HAP-1 (cell line): ENCODE measurements at regions not wholly inside any gene's neighbourhood (a gene's known extent, or its start where the extent isn't known, plus 50 kb on each side); places are given as distances from the start of the nearest gene placed in this dataset.
"Not testable (repeated sequence)": the region's sequence is repeated elsewhere in the genome, so short reads cannot be mapped to it uniquely, and the experiment has no call there.

Experiments
- DNase-seq, 2 experiments: peaks; one replicate each; pipeline ENCODE4 v3.0.0-alpha.2; 2016 to 2020; ENCODE audit warnings: low spot score in 2 of 2
- H3K27me3 ChIP-seq: fragments of 250-450 bp; sonication (Bioruptor Pico); 2 replicates; pipeline ENCODE4 v1.5.1; 2020; ENCODE audit warnings: low read depth, mild to moderate bottlenecking, moderate library complexity
- H3K36me3 ChIP-seq: fragments of 250-450 bp; sonication (Bioruptor Pico); replicated peaks from 2 replicates; pipeline ENCODE4 v1.5.1; 2020; ENCODE audit warnings: mild to moderate bottlenecking
- H3K4me1 ChIP-seq: fragments of 250-450 bp; sonication (Bioruptor Pico); 2 replicates; pipeline ENCODE4 v1.5.1; 2020; ENCODE audit warnings: mild to moderate bottlenecking
- H3K4me3 ChIP-seq: fragments of 250-450 bp; sonication (Bioruptor Pico); 2 replicates; pipeline ENCODE4 v1.5.1; 2020; ENCODE audit warnings: mild to moderate bottlenecking, moderate library complexity
- H3K9me3 ChIP-seq: fragments of 250-450 bp; sonication (Bioruptor Pico); 2 replicates; pipeline ENCODE4 v1.5.1; 2020; ENCODE audit warnings: mild to moderate bottlenecking, moderate library complexity
- in situ Hi-C: fragments of 300-500 bp; cut with MboI; formaldehyde crosslinking; loops from 3 replicates; pipeline ENCODE4 v1.14.3; 2020; ENCODE audit warnings: low sequenced_read_pairs, inconsistent platforms, mixed read lengths

DNA sequence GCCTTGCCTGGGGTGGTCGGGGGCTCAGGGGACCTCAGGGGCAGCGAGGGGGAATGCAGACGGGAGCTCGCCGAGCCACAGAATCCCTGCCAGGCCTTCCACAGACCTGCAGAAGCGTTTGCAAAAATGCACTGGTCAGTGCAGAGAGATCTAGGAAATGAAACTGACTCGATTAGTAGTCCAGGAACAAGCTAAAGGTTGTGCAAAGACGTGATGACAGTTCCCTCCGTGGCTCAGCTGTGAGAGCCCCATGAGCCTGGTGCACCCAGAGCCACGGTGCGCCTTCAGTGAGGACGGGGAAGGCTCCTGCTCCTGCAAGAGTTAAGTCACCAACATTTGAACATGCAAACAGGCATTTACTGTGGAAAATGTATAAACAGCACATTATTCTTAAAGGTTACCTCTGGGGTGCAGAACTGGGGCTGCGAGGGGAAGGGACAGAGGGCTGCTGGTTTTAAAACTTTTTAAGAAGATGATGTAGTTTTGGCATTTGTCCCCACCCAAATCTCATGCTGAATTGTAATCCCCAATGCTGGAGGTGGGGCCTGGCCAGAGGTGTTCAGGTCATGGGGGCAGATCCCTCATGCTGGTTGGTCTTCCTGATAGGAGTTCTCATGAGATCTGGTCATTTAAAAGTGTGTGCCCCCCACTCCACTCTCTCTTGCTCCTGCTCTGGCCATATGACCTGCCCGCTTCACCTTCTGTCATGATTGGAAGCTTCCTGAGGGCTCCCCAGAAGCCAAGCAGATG is 147.3 kb downstream of the DLL1 start:
- Histone ChIP-seq H3K4me3 (no peak overlapping the region), H3K9me3 (no peaks in the 10 kb centered on the region), H3K4me1 (no peaks in the 10 kb centered on the region), H3K27me3 (no peaks in the 10 kb centered on the region), H3K36me3 (no peaks in the 10 kb centered on the region)
- in situ Hi-C loops, result no loop called here
- no peak for DNase-seq

DNA sequence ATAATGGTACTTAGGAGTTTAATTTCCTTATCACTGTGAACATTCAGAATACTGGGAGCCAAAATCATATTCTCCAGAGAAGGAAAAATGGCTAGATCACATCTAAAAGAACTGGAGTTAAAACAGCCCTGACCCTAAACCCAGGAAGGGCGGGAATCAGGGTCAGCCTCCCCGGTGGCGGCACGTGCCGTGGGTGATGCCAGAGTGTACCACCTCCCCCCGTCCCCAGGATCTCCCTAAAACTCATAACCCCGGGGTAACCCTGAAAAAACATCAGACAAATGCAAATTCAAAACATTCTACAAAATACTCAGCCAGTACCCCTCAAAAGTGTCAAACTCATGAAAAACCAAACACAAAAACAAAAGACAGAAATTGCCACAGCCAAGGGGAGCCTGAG is 148.3 kb downstream of the DLL1 start:
- no peaks in the 10 kb centered on the region for H3K36me3 ChIP-seq
- no peaks in the 10 kb centered on the region for H3K9me3 ChIP-seq
- in situ Hi-C loops, result no loop called here

GRCh38 chr6:170141061-170141460 is 149.8 kb downstream of the DLL1 start:
- DNase-seq, H3K36me3 ChIP-seq, H3K4me1 ChIP-seq, H3K4me3 ChIP-seq, H3K27me3 ChIP-seq, in situ Hi-C loops, H3K9me3 ChIP-seq: not testable (repeated sequence)

More for the DNA sequence above, 148.3 kb downstream of the DLL1 start:
- DNase-seq, result no peak
- H3K4me3 ChIP-seq, result no peak overlapping the region
- H3K4me1 ChIP-seq, result no peaks in the 10 kb centered on the region
- no peaks in the 10 kb centered on the region for H3K27me3 ChIP-seq

DNA sequence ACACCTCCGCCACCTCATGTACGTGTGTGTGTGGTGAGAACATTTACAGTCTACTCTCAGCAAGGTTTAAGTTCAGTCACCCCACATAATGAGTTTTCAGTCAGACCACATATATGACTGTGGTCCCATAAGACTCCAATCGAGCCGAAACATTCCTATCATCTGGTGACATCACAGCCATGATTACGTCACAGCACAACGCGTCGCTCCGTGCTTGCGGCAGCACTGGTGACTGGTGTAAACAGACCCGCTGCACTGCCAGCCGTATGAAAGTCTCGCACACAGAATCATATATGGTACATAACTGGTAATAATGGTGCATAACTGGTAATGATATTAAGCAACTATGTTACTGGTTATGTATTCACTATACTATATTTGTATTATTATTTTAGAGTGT is 150.7 kb downstream of the DLL1 start:
- no peak for DNase-seq
- H3K27me3 ChIP-seq, result no peaks in the 10 kb centered on the region
- in situ Hi-C loops, result no loop called here
- no peaks in the 10 kb centered on the region for H3K9me3 ChIP-seq
- H3K4me1 ChIP-seq, result no peaks in the 10 kb centered on the region
- no peak overlapping the region for H3K4me3 ChIP-seq
- H3K36me3 ChIP-seq, result no peaks in the 10 kb centered on the region

GRCh38 chr6:170139531-170139930 is 151.3 kb downstream of the DLL1 start:
- H3K36me3 ChIP-seq, result no peaks in the 10 kb centered on the region
- DNase-seq, result peak in 1 of 2 experiments; percentile 1
- no peaks in the 10 kb centered on the region for H3K9me3 ChIP-seq
- H3K4me1 ChIP-seq, result no peaks in the 10 kb centered on the region
- in situ Hi-C loops, result no loop called here
- H3K27me3 ChIP-seq, result no peaks in the 10 kb centered on the region
- H3K4me3 ChIP-seq, result no peak overlapping the region

DNA sequence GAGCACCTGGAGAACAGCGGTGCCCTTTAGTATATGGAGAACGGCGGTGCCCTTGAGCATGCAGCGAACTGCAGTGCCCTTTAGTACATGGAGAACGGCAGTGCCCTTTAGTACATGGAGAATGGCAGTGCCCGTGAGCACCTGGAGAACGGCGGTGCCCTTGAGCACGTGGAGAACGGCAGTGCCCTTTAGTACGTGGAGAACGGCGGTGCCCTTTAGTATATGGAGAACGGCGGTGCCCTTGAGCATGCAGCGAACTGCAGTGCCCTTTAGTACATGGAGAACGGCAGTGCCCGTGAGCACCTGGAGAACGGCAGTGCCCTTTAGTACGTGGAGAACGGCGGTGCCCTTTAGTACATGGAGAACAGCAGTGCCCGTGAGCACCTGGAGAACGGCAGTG is 151.8 kb downstream of the DLL1 start:
- H3K4me3 ChIP-seq, H3K9me3 ChIP-seq, H3K36me3 ChIP-seq, DNase-seq, in situ Hi-C loops, H3K4me1 ChIP-seq, H3K27me3 ChIP-seq: not testable (repeated sequence)

DNA sequence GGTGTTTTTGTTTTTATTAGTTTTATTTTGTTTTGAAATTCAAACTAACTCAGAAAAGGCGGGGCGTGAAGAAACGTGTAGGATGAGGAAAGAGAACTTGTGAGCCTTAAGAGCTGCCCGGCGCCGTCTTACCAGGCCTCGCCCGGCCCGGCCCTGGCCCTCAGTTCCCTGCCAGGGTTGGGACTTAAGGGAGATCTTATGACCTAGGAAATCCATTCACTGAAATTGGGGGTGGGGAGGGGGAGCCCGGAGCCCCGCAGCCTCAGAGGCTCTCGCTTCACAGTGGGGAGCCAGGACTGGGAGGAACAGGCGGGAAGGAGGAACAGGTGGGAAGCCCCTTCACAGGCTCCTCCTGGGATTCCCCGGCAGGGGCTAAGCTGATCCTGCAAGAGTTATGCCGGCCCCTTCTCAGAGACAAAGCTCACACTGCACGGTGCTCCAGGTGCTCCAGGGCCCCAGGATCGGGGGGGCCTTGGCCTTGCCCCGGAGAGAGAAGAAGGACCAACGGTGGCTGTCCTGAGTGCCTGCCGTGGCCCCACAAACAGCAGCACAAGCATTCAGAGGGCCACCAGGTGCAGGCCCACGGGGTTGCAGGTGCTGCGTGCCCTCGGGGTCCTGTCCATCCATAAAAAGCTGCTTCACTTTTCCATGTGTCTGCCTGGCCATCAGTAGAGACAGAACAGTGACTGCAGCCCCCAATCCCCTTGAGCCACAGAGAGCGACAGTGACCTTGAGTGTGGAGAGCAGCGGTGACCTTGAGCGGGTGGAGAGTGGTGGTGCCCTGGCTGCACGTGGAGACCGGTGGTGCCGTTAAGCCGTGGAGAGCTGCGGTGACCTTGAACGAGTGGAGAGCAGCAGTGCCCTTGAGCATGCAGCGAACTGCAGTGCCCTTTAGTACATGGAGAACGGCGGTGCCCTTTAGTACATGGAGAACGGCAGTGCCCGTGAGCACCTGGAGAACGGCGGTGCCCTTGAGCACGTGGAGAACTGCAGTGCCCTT is 152.7 kb downstream of the DLL1 start:
- DNase-seq, result peak in 1 of 2 experiments; percentile 3
- no peaks in the 10 kb centered on the region for H3K9me3 ChIP-seq
- no peak overlapping the region for H3K4me3 ChIP-seq
- no peaks in the 10 kb centered on the region for H3K36me3 ChIP-seq
- H3K27me3 ChIP-seq, result no peaks in the 10 kb centered on the region
- no peaks in the 10 kb centered on the region for H3K4me1 ChIP-seq
- in situ Hi-C loops, result no loop called here

DNA sequence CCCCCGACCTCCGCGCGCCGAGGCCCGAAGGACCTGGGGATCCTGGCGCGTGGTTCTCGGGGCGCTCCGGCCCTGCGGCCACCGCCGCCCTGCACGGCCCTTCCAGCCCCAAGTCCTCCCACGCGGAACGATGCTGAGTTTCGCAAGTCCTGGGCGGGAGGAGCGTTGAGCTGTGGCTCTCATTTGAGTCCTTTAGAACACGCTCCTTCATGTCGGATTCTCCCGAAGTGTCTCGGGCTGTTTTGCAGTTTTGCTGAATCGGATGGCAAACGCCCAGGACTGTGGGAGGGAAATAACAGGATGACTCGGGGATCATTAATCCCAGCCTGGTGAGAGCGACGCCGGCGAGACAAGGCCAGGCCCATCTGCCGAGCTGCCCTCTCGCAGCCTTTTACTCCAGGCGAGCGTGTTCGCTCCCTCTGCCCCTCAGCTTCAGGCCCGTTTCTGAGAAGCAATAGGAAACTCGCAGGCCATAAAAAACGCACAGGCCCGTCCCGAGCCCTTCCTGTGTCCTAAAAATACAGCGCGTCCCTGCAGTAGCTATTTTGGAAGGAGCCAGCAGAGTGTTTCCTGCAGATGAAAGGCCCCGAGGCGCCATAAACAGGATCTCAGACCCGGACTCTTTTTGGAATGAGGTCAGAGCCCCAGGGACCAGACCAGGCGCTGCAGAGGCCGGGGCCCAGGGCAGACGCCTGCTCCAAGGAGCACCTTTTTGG is 153.5 kb downstream of the DLL1 start:
- DNase-seq, result no peak
- in situ Hi-C loops, result no loop called here
- no peaks in the 10 kb centered on the region for H3K4me1 ChIP-seq
- H3K9me3 ChIP-seq, result no peaks in the 10 kb centered on the region
- no peaks in the 10 kb centered on the region for H3K27me3 ChIP-seq
- H3K36me3 ChIP-seq, result no peaks in the 10 kb centered on the region
- H3K4me3 ChIP-seq, result no peak overlapping the region

DNA sequence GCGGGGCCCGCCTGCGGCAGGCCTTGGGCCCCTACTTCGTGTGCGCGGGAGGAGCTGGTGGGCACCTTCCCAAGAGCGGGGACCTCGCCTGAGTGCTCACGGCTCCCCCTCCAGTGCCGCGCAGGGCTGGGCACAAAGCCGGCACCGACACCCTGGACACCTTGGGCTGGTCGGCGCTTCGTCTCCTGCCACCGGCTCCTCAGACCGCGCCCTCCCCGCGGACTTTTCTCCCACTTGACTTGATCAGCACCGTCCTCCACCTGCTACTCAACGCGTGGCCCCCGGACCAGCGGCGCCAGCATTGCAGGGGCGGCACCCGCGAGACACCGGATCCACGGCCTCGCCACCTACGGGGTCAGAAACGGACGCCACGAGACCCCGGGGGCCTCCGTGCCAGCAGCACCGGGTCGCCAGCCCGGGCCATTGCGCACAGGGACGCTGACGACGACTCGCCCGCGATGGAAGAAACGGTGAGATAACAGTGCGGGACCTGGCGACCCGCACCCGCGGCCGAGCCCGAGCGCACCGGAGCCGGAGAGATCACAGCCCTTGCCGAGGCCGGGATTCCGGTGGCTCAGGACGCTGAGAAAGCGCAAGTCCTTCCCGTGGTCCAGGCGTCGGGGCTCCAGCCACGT is 154.2 kb downstream of the DLL1 start:
- Histone ChIP-seq H3K36me3 (no peaks in the 10 kb centered on the region), H3K27me3 (no peaks in the 10 kb centered on the region), H3K4me1 (no peaks in the 10 kb centered on the region), H3K4me3 (no peak overlapping the region), H3K9me3 (no peaks in the 10 kb centered on the region)
- peak in 1 of 2 experiments; percentile 3 for DNase-seq
- in situ Hi-C loops, result no loop called here

DNA sequence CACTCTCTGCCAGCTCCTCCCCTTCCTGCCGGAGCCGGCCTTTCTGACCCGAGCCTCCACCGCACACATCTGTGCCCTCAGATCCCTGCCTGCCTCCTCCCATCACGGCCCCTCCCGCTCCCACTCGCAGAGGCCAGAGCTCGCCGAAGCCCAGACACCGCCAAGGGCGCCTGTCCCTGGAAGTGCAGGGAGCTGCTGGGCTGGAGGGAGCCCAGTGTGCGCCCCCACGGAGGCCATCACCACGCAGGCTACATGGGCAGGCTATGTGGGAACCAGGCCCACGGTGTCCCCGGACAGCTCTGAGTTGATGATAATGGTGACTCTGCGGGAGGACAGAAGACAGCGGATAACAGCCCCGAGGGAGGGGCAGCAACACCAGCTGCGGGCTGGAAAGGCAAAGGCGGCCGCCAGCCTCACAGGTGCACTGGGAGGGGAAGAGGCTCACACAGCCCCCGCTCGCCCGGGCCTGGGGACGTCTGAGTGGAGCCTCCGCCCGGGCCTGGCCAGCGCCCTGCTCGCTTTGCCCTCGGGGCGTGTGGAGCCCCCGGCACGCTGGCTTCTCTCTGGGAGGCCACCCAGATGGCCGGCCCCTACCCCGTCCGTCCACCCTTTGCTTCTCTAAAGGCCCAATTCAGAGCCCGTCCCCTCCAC is 154.9 kb downstream of the DLL1 start:
- Histone ChIP-seq H3K27me3 (no peaks in the 10 kb centered on the region), H3K4me3 (no peak overlapping the region), H3K4me1 (no peaks in the 10 kb centered on the region), H3K9me3 (no peaks in the 10 kb centered on the region), H3K36me3 (no peaks in the 10 kb centered on the region)
- in situ Hi-C loops, result no loop called here
- peak in 1 of 2 experiments; percentile 3 for DNase-seq

DNA sequence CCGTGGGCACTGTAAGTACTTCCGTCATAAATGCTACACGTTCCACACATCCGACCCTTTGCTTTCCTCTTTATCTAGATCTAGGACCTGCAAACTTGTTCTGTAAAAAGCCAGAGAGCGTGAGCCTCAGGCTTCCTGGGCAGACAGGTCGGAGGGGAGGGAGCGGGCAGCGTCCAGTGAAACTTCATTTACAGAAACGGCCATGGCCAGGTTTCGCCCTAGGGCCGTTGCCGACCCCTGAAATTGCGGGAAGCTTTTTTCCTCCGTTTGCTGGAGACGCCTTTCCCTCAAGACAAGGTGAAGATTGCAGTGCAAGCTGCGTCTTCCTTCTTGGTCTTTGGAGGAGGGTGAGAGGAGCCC is 155.4 kb downstream of the DLL1 start:
- Histone ChIP-seq H3K27me3 (no peaks in the 10 kb centered on the region), H3K9me3 (no peaks in the 10 kb centered on the region), H3K4me3 (no peak overlapping the region), H3K36me3 (no peaks in the 10 kb centered on the region), H3K4me1 (no peaks in the 10 kb centered on the region)
- DNase-seq, result peak in 1 of 2 experiments; percentile 0
- in situ Hi-C loops, result no loop called here

DNA sequence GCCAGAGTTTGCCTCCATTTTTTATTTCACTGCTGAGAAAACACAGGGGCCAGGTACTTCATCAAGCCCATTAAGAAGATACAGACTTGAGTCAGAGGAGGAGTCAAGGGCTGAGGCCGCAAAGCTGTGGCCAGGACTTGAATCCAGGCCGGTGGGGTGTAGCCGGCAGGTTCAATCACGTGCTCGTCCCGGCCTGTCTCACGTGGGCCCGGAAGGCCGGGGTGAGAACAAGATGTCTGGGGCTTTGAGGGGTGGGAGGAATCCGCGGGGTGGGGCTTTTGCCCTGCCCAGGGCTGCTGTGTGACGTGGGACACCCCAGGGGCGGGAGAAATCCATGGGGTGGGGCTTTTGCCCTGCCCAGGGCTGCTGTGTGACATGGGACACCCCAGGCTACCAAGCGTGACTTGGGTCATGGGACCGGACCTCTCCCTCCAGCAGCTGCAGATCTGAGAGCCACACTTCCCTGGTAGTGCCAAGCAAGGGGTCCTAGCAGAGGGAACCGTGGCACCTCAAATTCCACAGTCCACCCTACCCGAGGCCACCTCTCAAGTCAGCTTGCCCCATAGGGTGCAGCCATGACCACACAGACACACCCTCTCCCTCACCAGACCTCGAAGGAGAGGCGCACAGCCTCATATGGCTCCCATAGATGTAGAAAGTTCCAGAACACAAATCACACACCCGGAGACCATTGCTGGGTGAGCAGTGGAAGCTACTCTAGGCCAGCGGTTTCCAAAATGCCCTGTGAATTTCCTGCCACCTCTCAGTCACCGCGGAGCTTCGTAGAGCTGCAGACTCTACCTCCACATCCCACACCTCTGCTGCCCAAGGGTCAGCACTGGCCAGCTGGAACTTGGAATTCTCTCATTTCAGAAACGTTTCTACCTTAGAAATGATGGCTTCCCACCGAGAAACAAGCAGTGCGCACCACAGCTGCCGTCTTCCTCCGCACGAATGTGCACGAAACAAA is 156.1 kb downstream of the DLL1 start:
- Histone ChIP-seq H3K36me3 (no peaks in the 10 kb centered on the region), H3K9me3 (no peaks in the 10 kb centered on the region), H3K27me3 (no peaks in the 10 kb centered on the region), H3K4me3 (no peak overlapping the region), H3K4me1 (no peaks in the 10 kb centered on the region)
- no peak for DNase-seq
- in situ Hi-C loops, result no loop called here
